ENCODE measurements at regions not wholly inside any gene's neighbourhood (a gene's known extent, or its start where the extent isn't known, plus 50 kb on each side); places are given as distances from the start of the nearest gene placed in this dataset.

GRCh38 chr11:82527081-82527584, 206.5 kb downstream of the FAM181B start:
- no peak for TF ChIP-seq CTCF (IDR thresholded peaks at IDR 0.05; ENCODE audit: low read depth, low read length, missing input control)
- TF ChIP-seq ATF3 (IDR thresholded peaks at IDR 0.05), result no peak
- no peak for TF ChIP-seq REST (IDR thresholded peaks at IDR 0.05)
- no peak for TF ChIP-seq SP1 (IDR thresholded peaks at IDR 0.05)
- TF ChIP-seq TAF1 (conservative IDR thresholded peaks at IDR 0.05), result no peak
- no peak for TF ChIP-seq MAX (IDR thresholded peaks at IDR 0.05)
- no peak for TF ChIP-seq JUND (IDR thresholded peaks at IDR 0.05)
- no peak for TF ChIP-seq YY1 (IDR thresholded peaks at IDR 0.05)
- no peak for TF ChIP-seq FOXA1 (IDR thresholded peaks at IDR 0.05)
- TF ChIP-seq EGR1 (IDR thresholded peaks at IDR 0.05; ENCODE audit: low read depth in 2 of 2), result no peak
- no peak for TF ChIP-seq ZBTB33 (IDR thresholded peaks at IDR 0.05)
- no peak for TF ChIP-seq RXRA (IDR thresholded peaks at IDR 0.05)
- TF ChIP-seq RAD21 (IDR thresholded peaks at IDR 0.05), result no peak
- TF ChIP-seq GABPA (IDR thresholded peaks at IDR 0.05 in 1 of 2, conservative IDR thresholded peaks at IDR 0.05 in 1 of 2), result no peak

Data from liver (tissue), 3 donors.